ENCODE measurements at regions not wholly inside any gene's neighbourhood (a gene's known extent, or its start where the extent isn't known, plus 50 kb on each side); places are given as distances from the start of the nearest gene placed in this dataset.

- TF ChIP-seq BHLHE40 (IDR thresholded peaks at IDR 0.05; ENCODE audit: borderline replicate concordance) (no peak), L3MBTL2 (conservative IDR thresholded peaks at IDR 0.05) (no peak), ELF4 (IDR thresholded peaks at IDR 0.05) (no peak), FOXM1 (IDR thresholded peaks at IDR 0.05; ENCODE audit: borderline replicate concordance) (no peak), NFRKB (IDR thresholded peaks at IDR 0.05) (no peak)
Measured at GRCh38 chr2:217183471-217183870, 323.6 kb upstream of the TNP1 start.

Measured in HEK293T (cell line).